Cardiac muscle cell (in vitro differentiated cells and primary cell): ENCODE measurements at regions not wholly inside any gene's neighbourhood (a gene's known extent, or its start where the extent isn't known, plus 50 kb on each side); places are given as distances from the start of the nearest gene placed in this dataset.

Experiments
- DNase-seq, 2 donors: peaks; one replicate each; pipeline versions ENCODE4 v3.0.0 to v3.0.0-alpha.2; 2010 to 2017; ENCODE audit warnings: low read depth in 1 of 2, low spot score in 1 of 2
- H3K27ac ChIP-seq: fragments of 200-600 bp; sonication (generic); 2 replicates; pipeline ENCODE4 v1.5.1; 2016
- H3K27me3 ChIP-seq: fragments of 200-600 bp; sonication (generic); 2 replicates; pipeline ENCODE4 v1.6.0; 2016; ENCODE audit warnings: control low read depth
- H3K36me3 ChIP-seq: fragments of 200-600 bp; sonication (generic); 2 replicates; pipeline ENCODE4 v1.5.1; 2016; ENCODE audit warnings: control low read depth
- H3K4me1 ChIP-seq: fragments of 200-600 bp; sonication (generic); 2 replicates; pipeline ENCODE4 v1.8.1; 2017; ENCODE audit warnings: low read depth, mild to moderate bottlenecking, mixed run types
- H3K4me3 ChIP-seq: fragments of 200-600 bp; sonication (generic); 2 replicates; pipeline ENCODE4 v1.5.1; 2016; ENCODE audit warnings: mild to moderate bottlenecking
- H3K9me3 ChIP-seq: fragments of 200-600 bp; sonication (generic); 2 replicates; pipeline ENCODE4 v1.5.1; 2017; ENCODE audit warnings: low read depth, mild to moderate bottlenecking, control low read depth
- CTCF ChIP-seq: IDR thresholded peaks from 2 replicates; pipeline ENCODE4 v1.5.1; 2012; ENCODE audit warnings: low read depth, mild to moderate bottlenecking, low read length

- no peak for DNase-seq
- Histone ChIP-seq H3K9me3 (no peaks in the 10 kb centered on the region), H3K4me1 (no peaks in the 10 kb centered on the region), H3K36me3 (no peaks in the 10 kb centered on the region), H3K4me3 (no peak overlapping the region), H3K27me3 (no peaks in the 10 kb centered on the region), H3K27ac (no peak overlapping the region)
- no peak for TF ChIP-seq CTCF
Measured at GRCh38 chr12:68489273-68489672, 121.4 kb upstream of the RAP1B start.

- H3K27me3 ChIP-seq, result no peaks in the 10 kb centered on the region
- TF ChIP-seq CTCF, result no peak
- H3K4me1 ChIP-seq, result no peaks in the 10 kb centered on the region
- no peaks in the 10 kb centered on the region for H3K9me3 ChIP-seq
- H3K4me3 ChIP-seq, result no peak overlapping the region
- no peaks in the 10 kb centered on the region for H3K36me3 ChIP-seq
- DNase-seq, result no peak
- H3K27ac ChIP-seq, result no peak overlapping the region
Measured at GRCh38 chr12:68490476-68490875, 120.2 kb upstream of the RAP1B start.

DNA sequence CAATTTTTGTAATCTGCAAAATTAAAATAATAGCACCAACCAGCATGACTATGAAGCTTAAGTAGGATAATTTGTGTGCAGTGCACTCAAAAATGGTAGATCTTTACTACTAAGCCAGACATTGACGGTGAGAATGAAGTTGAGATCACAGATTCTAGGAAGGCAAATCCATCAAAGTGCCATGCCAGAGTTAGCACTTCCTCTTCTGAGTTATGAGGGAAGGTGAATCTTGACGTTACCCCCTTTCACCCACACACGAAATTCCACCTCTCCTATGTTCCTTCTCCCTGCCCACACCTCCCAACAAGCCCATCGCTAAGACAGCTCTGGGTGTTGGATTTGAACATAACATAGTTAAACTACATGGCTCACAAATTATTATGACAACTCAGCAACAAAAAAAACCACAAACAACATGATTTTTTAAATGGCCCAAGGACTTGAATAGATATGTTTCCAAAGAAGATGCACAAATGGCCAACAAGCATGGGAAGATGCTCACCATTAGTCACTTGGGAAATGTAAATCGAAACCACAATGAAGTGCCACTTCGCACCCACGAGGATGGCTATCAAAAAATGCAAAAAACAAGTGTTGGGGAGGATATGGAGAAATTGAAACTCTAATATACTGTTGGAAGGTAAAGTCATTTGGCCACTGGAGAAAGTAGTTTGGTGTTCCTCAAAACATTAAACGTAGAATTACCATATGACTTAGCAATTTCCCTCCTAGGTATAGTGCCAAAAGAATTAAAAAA, 119.3 kb upstream of the RAP1B start:
- Histone ChIP-seq H3K4me1 (peaks cover 3% of the 10 kb centered on the region), H3K4me3 (no peak overlapping the region), H3K36me3 (no peaks in the 10 kb centered on the region), H3K27ac (no peak overlapping the region), H3K9me3 (no peaks in the 10 kb centered on the region), H3K27me3 (no peaks in the 10 kb centered on the region)
- no peak for DNase-seq
- TF ChIP-seq CTCF, result no peak

GRCh38 chr12:68495336-68496070, 115.2 kb upstream of the RAP1B start:
- TF ChIP-seq CTCF, result no peak
- DNase-seq, result peak; percentile 21 to 54
- no peak overlapping the region for H3K27ac ChIP-seq

DNA sequence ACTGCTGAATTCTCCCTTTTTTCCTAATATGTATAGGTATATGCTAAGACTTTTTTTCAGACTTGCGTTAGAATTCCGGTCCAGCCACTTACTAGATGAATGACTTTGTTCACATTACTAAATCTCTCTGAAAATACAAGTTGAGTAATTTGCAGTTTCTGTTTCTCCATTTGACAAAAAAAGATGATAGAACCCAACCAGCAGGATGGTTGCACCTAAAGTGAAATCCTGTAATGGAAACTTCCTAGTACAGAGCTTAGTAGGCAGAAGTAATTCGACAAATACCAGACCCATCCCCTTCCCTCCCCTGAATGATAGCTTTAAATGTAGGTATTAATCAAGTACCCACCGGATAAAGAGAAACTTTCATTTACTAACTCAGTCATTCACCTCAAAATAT, 113.6 kb upstream of the RAP1B start:
- no peak for DNase-seq
- H3K27me3 ChIP-seq, result no peaks in the 10 kb centered on the region
- H3K9me3 ChIP-seq, result no peaks in the 10 kb centered on the region
- H3K4me1 ChIP-seq, result peaks cover 3% of the 10 kb centered on the region
- TF ChIP-seq CTCF, result no peak
- H3K27ac ChIP-seq, result no peak overlapping the region
- H3K36me3 ChIP-seq, result no peaks in the 10 kb centered on the region
- no peak overlapping the region for H3K4me3 ChIP-seq

More at GRCh38 chr12:68495336-68496070, 115.2 kb upstream of the RAP1B start:
- H3K36me3 ChIP-seq, result no peaks in the 10 kb centered on the region
- H3K4me3 ChIP-seq, result no peak overlapping the region
- peaks cover 3% of the 10 kb centered on the region for H3K4me1 ChIP-seq
- no peaks in the 10 kb centered on the region for H3K9me3 ChIP-seq
- no peaks in the 10 kb centered on the region for H3K27me3 ChIP-seq
